Natural killer cell (primary cell): ENCODE measurements at regions not wholly inside any gene's neighbourhood (a gene's known extent, or its start where the extent isn't known, plus 50 kb on each side); places are given as distances from the start of the nearest gene placed in this dataset.
"Not testable (repeated sequence)": the region's sequence is repeated elsewhere in the genome, so short reads cannot be mapped to it uniquely, and the experiment has no call there.

ENCODE experiments used
- ATAC-seq, 3 donors: fragments of 150-1000 bp in 2 of 3; fragments of 200-7000 bp in 1 of 3; cut with Tn5 transposase; 1 replicate in 1 of 3; 2 replicates in 2 of 3; pipeline ENCODE4 v1.10.0; 2021; ENCODE audit warnings: mild to moderate bottlenecking in 2 of 3, moderate library complexity in 2 of 3
- DNase-seq, 2 donors: peaks; one replicate each; pipeline versions ENCODE4 v3.0.0 to v3.0.0-alpha.2; 2013 to 2021; ENCODE audit warnings: mixed read lengths in 1 of 2
- H3K27ac ChIP-seq: one replicate; pipeline ENCODE4 v1.5.1; 2013; ENCODE audit warnings: mild to moderate bottlenecking, low read length
- H3K27me3 ChIP-seq: one replicate; pipeline ENCODE4 v1.6.1; 2013; ENCODE audit warnings: low read length; ENCODE audit not compliant: control insufficient read depth, insufficient read depth
- H3K36me3 ChIP-seq: one replicate; pipeline ENCODE4 v1.6.1; 2013; ENCODE audit warnings: low read length; ENCODE audit not compliant: control insufficient read depth, insufficient read depth
- H3K4me1 ChIP-seq: one replicate; pipeline ENCODE4 v1.6.1; 2013; ENCODE audit warnings: low read length; ENCODE audit not compliant: control insufficient read depth, insufficient read depth
- H3K4me3 ChIP-seq: one replicate; pipeline ENCODE4 v1.5.1; 2013; ENCODE audit warnings: low read length
- H3K9me3 ChIP-seq: one replicate; pipeline ENCODE4 v1.6.1; 2013; ENCODE audit warnings: low read length; ENCODE audit not compliant: control insufficient read depth, insufficient read depth
- H3K27ac Mint-ChIP-seq, 2 donors: one replicate each; pipeline ENCODE4 v1.8.0; 2022; ENCODE audit warnings: mild to moderate bottlenecking in 2 of 2, mixed read lengths in 2 of 2, moderate library complexity in 1 of 2
- H3K27me3 Mint-ChIP-seq, 2 donors: one replicate each; pipeline ENCODE4 v1.8.0; 2022; ENCODE audit warnings: low read depth in 2 of 2, mixed read lengths in 2 of 2
- H3K36me3 Mint-ChIP-seq: one replicate; pipeline ENCODE4 v1.8.0; 2022; ENCODE audit warnings: mixed read lengths
- H3K4me1 Mint-ChIP-seq, 2 donors: one replicate each; pipeline ENCODE4 v1.8.0; 2022; ENCODE audit warnings: mixed read lengths in 2 of 2
- H3K4me3 Mint-ChIP-seq: one replicate; pipeline ENCODE4 v1.8.0; 2022; ENCODE audit warnings: mild to moderate bottlenecking, moderate library complexity, mixed read lengths
- H3K9me3 Mint-ChIP-seq, 2 donors: one replicate each; pipeline ENCODE4 v1.8.0; 2022; ENCODE audit warnings: mixed read lengths in 2 of 2
- CTCF ChIP-seq: fragments of 200-600 bp; IDR thresholded peaks from one replicate; pipeline ENCODE4 v1.8.0; 2022; ENCODE audit warnings: antibody characterized with exemption
- WGBS: methylation state at CpG from one replicate; pipeline ENCODE4 v1.1.7; 2013; ENCODE audit warnings: missing lambda C conversion rate; ENCODE audit not compliant: insufficient coverage; 5-methylcytosine and 5-hydroxymethylcytosine counted together
- intact Hi-C: fragments of 100-400 bp; cut with micrococcal nuclease; formaldehyde crosslinking; loops from one replicate; pipeline ENCODE4 v1.14.2; 2022

GRCh38 chr1:144101397-144102045 is 129.7 kb upstream of the FAM72C start:
- ATAC-seq: no peak
- Histone ChIP-seq H3K9me3 (peaks cover 3% of the 10 kb centered on the region), H3K27ac (no peak overlapping the region), H3K27me3 (no peaks in the 10 kb centered on the region), H3K4me1 (no peaks in the 10 kb centered on the region), H3K36me3 (no peaks in the 10 kb centered on the region), H3K4me3 (no peak overlapping the region)
- H3K9me3 Mint-ChIP-seq: no peaks in the 10 kb centered on the region
- intact Hi-C loops: no loop called here
- no peak overlapping the region for H3K4me3 Mint-ChIP-seq
- no peaks in the 10 kb centered on the region for H3K27me3 Mint-ChIP-seq
- whole genome bisulfite sequencing: 85% methylated on average over 8 of the region's 8 CpGs
- no peaks in the 10 kb centered on the region for H3K4me1 Mint-ChIP-seq
- H3K27ac Mint-ChIP-seq: no peak overlapping the region
- H3K36me3 Mint-ChIP-seq: no peaks in the 10 kb centered on the region
- DNase-seq: peak in 1 of 2 donors; percentile 15
- no peak for TF ChIP-seq CTCF

GRCh38 chr1:144077167-144077841 is 105.5 kb upstream of the FAM72C start:
- H3K27me3 ChIP-seq, H3K9me3 Mint-ChIP-seq, H3K4me1 Mint-ChIP-seq, intact Hi-C loops, H3K36me3 ChIP-seq, H3K4me1 ChIP-seq, H3K27ac ChIP-seq, H3K36me3 Mint-ChIP-seq, H3K27me3 Mint-ChIP-seq, H3K9me3 ChIP-seq: not testable (repeated sequence)
- DNase-seq (peak; percentile 27 to 70), ATAC-seq (peak in 2 of 3 donors; percentile 26 to 44)
- WGBS: under 1% methylated on average over 90 of the region's 93 CpGs
- H3K4me3 Mint-ChIP-seq: peak overlapping the region; percentile 58
- peak overlapping the region; percentile 43 for H3K4me3 ChIP-seq
- H3K27ac Mint-ChIP-seq: peak overlapping the region in 1 of 2 donors; percentile 36

- H3K4me1 Mint-ChIP-seq, H3K36me3 Mint-ChIP-seq, H3K9me3 ChIP-seq, H3K4me3 Mint-ChIP-seq, H3K27ac Mint-ChIP-seq, H3K36me3 ChIP-seq, H3K4me3 ChIP-seq, H3K27me3 Mint-ChIP-seq, H3K27ac ChIP-seq, H3K4me1 ChIP-seq, intact Hi-C loops, H3K9me3 Mint-ChIP-seq, H3K27me3 ChIP-seq: not testable (repeated sequence)
- DNase-seq: peak in 1 of 2 donors; percentile 14
- under 1% methylated on average over 40 of the region's 53 CpGs for WGBS
- peak in 1 of 3 donors; percentile 21 for ATAC-seq
Observed at GRCh38 chr1:144076646-144077045, 104.9 kb upstream of the FAM72C start.

GRCh38 chr1:144070394-144071053 is 98.7 kb upstream of the FAM72C start:
- H3K4me1 ChIP-seq, H3K36me3 Mint-ChIP-seq, DNase-seq, intact Hi-C loops, H3K4me3 Mint-ChIP-seq, H3K27me3 Mint-ChIP-seq, H3K27ac ChIP-seq, H3K36me3 ChIP-seq, H3K9me3 Mint-ChIP-seq, H3K27me3 ChIP-seq, H3K27ac Mint-ChIP-seq, H3K4me3 ChIP-seq, ATAC-seq, H3K9me3 ChIP-seq, H3K4me1 Mint-ChIP-seq: not testable (repeated sequence)
- no CpG with 5 or more reads among the region's 3 CpGs for WGBS

- H3K27me3 Mint-ChIP-seq: not testable (repeated sequence)
Observed at GRCh38 chr1:144067042-144067441, 95.3 kb upstream of the FAM72C start.

GRCh38 chr1:144066071-144066813 is 94.5 kb upstream of the FAM72C start:
- H3K36me3 ChIP-seq, H3K27me3 ChIP-seq, intact Hi-C loops, H3K4me1 Mint-ChIP-seq, H3K27me3 Mint-ChIP-seq, H3K9me3 ChIP-seq, H3K27ac ChIP-seq, H3K9me3 Mint-ChIP-seq, H3K4me3 ChIP-seq, H3K4me3 Mint-ChIP-seq, H3K4me1 ChIP-seq, DNase-seq, H3K27ac Mint-ChIP-seq, ATAC-seq, H3K36me3 Mint-ChIP-seq: not testable (repeated sequence)
- WGBS: no CpG with 5 or more reads among the region's 10 CpGs

More at GRCh38 chr1:144067042-144067441, 95.3 kb upstream of the FAM72C start:
- H3K27ac ChIP-seq, intact Hi-C loops, H3K4me1 ChIP-seq, H3K9me3 ChIP-seq, H3K36me3 ChIP-seq, H3K9me3 Mint-ChIP-seq, ATAC-seq, H3K36me3 Mint-ChIP-seq, H3K27me3 ChIP-seq, H3K4me1 Mint-ChIP-seq, DNase-seq, H3K4me3 ChIP-seq, H3K4me3 Mint-ChIP-seq, H3K27ac Mint-ChIP-seq: not testable (repeated sequence)
- no CpG with 5 or more reads among the region's 7 CpGs for WGBS
